Ishikawa (cell line): ENCODE measurements at regions not wholly inside any gene's neighbourhood (a gene's known extent, or its start where the extent isn't known, plus 50 kb on each side); places are given as distances from the start of the nearest gene placed in this dataset.

ENCODE experiments used
- CEBPB ChIP-seq: IDR thresholded peaks from 2 replicates; pipeline ENCODE4 v1.6.1; 2012
- CREB1 ChIP-seq: IDR thresholded peaks from 2 replicates; pipeline ENCODE4 v1.6.1; 2012; ENCODE audit warnings: low read depth
- EGR1 ChIP-seq: IDR thresholded peaks from 2 replicates; pipeline ENCODE4 v1.6.1; 2012
- EP300 ChIP-seq: IDR thresholded peaks from 2 replicates; pipeline ENCODE4 v1.6.1; 2012; ENCODE audit warnings: borderline replicate concordance
- FOXM1 ChIP-seq: IDR thresholded peaks from 2 replicates; pipeline ENCODE4 v1.6.1; 2012; ENCODE audit warnings: low read depth, borderline replicate concordance
- NFIC ChIP-seq: IDR thresholded peaks from 2 replicates; pipeline ENCODE4 v1.6.1; 2012
- RAD21 ChIP-seq: IDR thresholded peaks from 2 replicates; pipeline ENCODE4 v1.6.1; 2012; ENCODE audit warnings: low read depth
- TAF1 ChIP-seq: IDR thresholded peaks from 2 replicates; pipeline ENCODE4 v1.6.1; 2012; ENCODE audit warnings: low read depth, mild to moderate bottlenecking
- TCF12 ChIP-seq: IDR thresholded peaks from 2 replicates; pipeline ENCODE4 v1.6.1; 2012; ENCODE audit warnings: low read depth
- TEAD4 ChIP-seq: IDR thresholded peaks from 2 replicates; pipeline ENCODE4 v1.6.1; 2012
- YY1 ChIP-seq: IDR thresholded peaks from 2 replicates; pipeline ENCODE4 v1.6.1; 2012; ENCODE audit warnings: low read depth
- ZBTB7A ChIP-seq: IDR thresholded peaks from 2 replicates; pipeline ENCODE4 v1.6.1; 2012; ENCODE audit warnings: low read depth
- TF ChIP-seq, protein P1 (sequence below): IDR thresholded peaks from 2 replicates; pipeline ENCODE4 v1.6.1; 2012; ENCODE audit warnings: low read depth, mild to moderate bottlenecking
- TF ChIP-seq, protein P2 (sequence below): IDR thresholded peaks from 2 replicates; pipeline ENCODE4 v1.6.1; 2012
- TF ChIP-seq, protein P3 (sequence below): IDR thresholded peaks from 2 replicates; pipeline ENCODE4 v1.6.1; 2012

DNA sequence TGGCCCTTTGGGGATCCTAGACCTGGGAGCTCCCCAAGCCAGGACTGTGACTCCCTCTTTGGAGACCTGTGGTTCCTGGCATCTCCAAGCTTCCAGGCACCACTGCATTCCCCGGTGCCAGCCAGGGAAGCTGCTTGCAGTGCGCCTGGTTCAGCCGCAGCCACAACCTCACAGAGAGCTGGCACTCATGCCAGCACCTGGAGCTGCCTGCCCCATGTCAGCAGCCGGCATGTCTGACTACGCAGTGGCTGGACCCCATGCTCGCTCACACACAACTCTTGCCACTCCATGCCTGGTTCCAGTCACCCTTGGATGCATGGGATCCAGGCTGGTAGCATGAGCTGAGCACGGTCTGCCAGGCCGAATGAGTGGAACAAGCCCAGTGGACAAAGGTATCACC, 426.6 kb downstream of the LRRIQ3 start:
- TF ChIP-seq RAD21 (no peak), EP300 (no peak), FOXM1 (no peak)

DNA sequence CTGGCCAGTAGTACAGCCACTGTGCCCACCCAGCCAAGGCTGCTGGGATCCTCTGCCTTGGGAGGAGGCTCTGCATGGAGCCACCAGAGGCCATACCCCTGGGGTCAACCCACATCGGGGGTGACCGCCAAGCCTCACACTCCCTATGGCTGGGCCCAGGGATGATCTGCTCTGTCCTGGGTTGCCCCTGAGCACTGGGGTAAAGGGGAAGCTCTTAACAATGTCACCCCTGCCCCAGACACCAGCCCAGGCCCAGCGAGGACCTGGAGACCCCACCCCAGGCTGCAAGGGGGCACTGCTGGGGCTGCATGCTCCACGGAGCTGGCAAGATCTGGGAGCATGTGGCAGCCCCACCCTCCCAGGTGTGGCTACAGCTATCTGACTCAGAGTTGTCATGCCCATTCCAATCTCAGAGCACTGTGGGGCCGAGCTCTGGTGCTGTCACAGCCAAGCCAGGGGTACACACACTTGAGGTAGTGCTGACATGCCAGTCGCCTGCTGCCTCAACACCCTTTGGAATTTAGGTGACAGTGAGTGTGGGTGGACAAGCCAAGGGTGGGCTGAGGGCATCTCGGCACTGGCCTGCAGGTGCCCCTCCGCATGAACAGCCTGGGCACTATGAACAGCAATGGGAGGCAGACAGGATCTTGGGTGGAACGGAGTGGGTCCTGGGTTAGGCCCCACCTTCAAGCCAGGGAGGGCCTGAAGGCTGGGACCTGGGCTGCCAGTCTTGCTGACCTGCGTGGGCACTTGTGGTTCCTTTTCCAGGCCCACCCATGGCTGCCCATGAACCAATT, 427.7 kb downstream of the LRRIQ3 start:
- TF ChIP-seq TCF12: no peak
- TF ChIP-seq, protein P1, sequence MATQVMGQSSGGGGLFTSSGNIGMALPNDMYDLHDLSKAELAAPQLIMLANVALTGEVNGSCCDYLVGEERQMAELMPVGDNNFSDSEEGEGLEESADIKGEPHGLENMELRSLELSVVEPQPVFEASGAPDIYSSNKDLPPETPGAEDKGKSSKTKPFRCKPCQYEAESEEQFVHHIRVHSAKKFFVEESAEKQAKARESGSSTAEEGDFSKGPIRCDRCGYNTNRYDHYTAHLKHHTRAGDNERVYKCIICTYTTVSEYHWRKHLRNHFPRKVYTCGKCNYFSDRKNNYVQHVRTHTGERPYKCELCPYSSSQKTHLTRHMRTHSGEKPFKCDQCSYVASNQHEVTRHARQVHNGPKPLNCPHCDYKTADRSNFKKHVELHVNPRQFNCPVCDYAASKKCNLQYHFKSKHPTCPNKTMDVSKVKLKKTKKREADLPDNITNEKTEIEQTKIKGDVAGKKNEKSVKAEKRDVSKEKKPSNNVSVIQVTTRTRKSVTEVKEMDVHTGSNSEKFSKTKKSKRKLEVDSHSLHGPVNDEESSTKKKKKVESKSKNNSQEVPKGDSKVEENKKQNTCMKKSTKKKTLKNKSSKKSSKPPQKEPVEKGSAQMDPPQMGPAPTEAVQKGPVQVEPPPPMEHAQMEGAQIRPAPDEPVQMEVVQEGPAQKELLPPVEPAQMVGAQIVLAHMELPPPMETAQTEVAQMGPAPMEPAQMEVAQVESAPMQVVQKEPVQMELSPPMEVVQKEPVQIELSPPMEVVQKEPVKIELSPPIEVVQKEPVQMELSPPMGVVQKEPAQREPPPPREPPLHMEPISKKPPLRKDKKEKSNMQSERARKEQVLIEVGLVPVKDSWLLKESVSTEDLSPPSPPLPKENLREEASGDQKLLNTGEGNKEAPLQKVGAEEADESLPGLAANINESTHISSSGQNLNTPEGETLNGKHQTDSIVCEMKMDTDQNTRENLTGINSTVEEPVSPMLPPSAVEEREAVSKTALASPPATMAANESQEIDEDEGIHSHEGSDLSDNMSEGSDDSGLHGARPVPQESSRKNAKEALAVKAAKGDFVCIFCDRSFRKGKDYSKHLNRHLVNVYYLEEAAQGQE: no peak
- TF ChIP-seq EGR1: no peak
- no peak for TF ChIP-seq CREB1
- TF ChIP-seq RAD21: no peak
- no peak for TF ChIP-seq FOXM1
- no peak for TF ChIP-seq ZBTB7A
- TF ChIP-seq, protein P2, sequence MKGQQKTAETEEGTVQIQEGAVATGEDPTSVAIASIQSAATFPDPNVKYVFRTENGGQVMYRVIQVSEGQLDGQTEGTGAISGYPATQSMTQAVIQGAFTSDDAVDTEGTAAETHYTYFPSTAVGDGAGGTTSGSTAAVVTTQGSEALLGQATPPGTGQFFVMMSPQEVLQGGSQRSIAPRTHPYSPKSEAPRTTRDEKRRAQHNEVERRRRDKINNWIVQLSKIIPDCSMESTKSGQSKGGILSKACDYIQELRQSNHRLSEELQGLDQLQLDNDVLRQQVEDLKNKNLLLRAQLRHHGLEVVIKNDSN: no peak
- no peak for TF ChIP-seq NFIC
- TF ChIP-seq EP300: no peak
- no peak for TF ChIP-seq TAF1
- TF ChIP-seq, protein P3, sequence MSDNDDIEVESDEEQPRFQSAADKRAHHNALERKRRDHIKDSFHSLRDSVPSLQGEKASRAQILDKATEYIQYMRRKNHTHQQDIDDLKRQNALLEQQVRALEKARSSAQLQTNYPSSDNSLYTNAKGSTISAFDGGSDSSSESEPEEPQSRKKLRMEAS: no peak
- TF ChIP-seq CEBPB: no peak
- no peak for TF ChIP-seq YY1
- TF ChIP-seq TEAD4: no peak

DNA sequence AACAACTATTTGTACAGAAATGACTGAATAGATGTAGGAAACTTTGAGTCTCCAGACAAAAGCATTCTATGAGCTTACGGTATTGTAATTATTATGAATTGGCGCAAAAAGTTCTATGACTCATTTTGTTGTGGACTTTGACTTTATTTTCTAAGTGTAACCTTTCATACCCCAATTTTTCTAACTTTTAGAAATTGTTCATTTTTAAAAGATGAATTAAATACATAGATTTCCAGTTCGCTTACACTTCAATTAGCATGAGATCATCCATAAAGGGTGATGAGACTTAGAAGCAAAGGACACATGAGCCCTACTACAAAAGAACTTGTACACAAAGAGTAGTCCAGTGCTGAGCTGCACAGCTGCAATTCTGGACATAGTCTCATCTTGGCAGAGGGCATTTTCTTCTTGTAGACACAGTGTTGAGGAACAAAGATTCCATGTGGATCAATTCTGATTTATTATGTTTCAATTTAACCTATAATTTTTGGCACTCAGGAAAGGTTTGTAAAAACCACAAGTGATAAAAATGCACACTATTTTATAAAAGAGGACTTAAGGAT, 431.1 kb downstream of the LRRIQ3 start:
- TF ChIP-seq YY1 (no peak), RAD21 (no peak), ZBTB7A (no peak), EGR1 (no peak)

DNA sequence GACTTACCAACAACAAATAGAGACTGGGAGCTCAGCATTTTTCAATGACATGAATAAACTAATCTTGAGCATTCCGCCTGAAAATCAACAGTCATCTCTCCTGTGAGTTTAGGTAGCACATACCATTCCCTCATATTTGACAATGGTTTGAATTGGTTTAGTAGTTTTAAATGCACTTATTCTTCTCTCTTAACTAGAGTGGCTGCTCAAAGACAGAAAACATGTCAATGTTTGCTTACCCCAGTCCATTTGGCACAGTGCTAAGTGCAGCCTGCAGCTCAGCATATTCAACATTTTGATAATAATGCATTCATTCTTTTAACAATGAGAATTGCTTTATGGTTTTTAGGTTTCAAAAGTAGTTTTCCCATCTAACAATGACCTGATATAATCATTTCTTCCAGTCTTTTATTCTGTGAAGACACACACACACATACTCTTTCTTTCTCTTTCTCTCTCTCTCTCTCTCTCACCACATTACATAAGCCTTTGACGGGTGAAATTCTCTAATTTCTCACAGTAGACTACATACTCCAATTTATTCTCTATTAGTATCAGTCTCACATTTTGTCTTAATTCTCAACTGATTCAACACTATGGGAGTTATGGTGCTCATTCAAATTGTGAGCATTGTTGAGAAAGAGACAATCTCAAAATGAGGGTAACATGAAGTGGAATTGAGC, 432.3 kb downstream of the LRRIQ3 start:
- TF ChIP-seq, protein P3: no peak
- no peak for TF ChIP-seq CEBPB
- no peak for TF ChIP-seq ZBTB7A
- no peak for TF ChIP-seq TCF12
- no peak for TF ChIP-seq TEAD4
- no peak for TF ChIP-seq EGR1
- no peak for TF ChIP-seq TAF1
- TF ChIP-seq EP300: no peak
- TF ChIP-seq, protein P2: no peak
- no peak for TF ChIP-seq RAD21
- TF ChIP-seq, protein P1: no peak
- no peak for TF ChIP-seq FOXM1
- TF ChIP-seq YY1: no peak
- TF ChIP-seq CREB1: no peak
- TF ChIP-seq NFIC: no peak

DNA sequence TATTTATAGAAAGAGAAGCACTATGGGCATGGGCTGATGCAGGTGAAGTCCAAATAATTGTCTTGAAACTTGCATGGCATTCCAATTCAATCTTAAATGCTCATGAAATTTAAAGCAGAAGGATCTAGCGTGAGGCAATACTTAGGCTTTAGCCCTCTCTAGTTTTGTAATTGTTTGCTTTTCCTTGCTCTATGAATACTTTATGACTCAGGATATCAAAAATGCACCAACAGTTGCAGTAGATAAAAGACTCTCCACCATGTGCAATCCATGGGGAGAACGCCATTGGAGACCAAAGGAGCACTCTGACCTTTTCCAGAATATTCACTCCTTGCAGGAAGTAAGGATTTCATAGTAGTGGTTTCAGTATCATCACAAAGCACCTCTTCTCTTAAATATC, 436.4 kb downstream of the LRRIQ3 start:
- no peak for TF ChIP-seq YY1
- TF ChIP-seq EGR1: no peak
- no peak for TF ChIP-seq RAD21
- TF ChIP-seq, protein P3: no peak
- TF ChIP-seq TEAD4: no peak
- TF ChIP-seq CEBPB: no peak
- TF ChIP-seq, protein P1: no peak
- TF ChIP-seq ZBTB7A: no peak
- TF ChIP-seq EP300: no peak
- no peak for TF ChIP-seq FOXM1
- no peak for TF ChIP-seq TAF1
- TF ChIP-seq, protein P2: no peak
- no peak for TF ChIP-seq TCF12
- TF ChIP-seq NFIC: no peak
- no peak for TF ChIP-seq CREB1
